ENCODE measurements at regions not wholly inside any gene's neighbourhood (a gene's known extent, or its start where the extent isn't known, plus 50 kb on each side); places are given as distances from the start of the nearest gene placed in this dataset.

DNA sequence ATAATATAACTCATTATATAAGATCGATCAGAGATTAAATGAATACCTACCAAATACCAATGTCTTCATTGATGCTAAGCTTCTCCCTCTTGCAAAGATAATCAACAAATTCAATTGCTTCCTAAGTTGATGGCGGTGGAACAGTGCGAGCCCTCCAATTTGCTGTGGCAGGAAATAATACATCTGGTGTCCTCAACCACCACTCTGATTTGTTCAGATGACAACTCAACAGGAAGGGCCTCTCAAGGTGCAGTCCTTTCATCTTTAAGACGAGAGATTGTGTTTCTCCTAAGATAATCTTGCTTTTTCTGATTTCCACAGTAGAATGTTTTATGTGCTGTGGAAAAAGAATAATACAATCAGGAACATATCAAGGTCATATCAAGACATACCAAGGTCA, 56.6 kb upstream of the IGFBP2 start:
- DNase-seq = no peak

DNA sequence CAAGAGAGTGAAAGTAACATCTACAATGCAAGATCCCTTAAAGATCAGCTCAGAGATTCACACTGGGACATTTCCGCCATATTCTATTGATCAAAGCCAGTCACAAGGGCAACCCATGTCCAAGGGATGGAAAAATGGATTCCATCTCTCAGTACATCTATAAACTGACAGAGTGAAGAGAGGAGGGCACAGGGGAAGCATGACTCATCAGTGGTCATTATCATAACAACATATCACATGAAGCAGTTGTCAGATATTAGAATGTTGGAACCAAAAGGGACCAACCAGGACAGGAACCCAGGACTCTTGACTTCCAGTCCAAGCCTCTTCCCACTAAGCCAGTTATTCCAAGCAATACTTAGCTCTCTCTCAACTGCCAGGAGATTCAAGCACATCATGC, 54.9 kb upstream of the IGFBP2 start:
- no peak for DNase-seq

DNA sequence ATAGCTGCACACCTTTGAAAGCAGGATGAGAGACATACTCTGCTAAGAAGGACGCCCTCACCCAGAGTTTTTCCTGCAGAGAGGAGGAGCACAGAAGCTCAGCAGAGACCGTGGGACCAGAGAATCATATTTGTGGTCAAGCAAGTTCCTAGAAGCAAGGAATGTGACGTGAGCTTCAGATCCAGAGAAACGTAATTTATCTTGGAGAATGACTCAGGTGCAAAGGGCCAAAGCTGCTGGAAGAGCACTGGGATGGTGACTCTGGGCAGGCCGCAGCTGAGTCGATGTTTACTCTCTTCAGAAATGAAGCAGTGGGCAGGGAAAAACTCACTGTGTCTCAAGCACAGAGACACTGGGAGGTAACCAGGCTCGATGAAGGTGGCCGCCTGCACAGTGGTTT, 50.1 kb upstream of the IGFBP2 start:
- no peak for DNase-seq

Measured in NCI-H774 (cell line).